OCI-LY1 (cell line): ENCODE measurements at regions not wholly inside any gene's neighbourhood (a gene's known extent, or its start where the extent isn't known, plus 50 kb on each side); places are given as distances from the start of the nearest gene placed in this dataset.

Source experiments
- H2AFZ ChIP-seq: fragments of 200-600 bp; sonication (generic), shearing (Covaris generic); 2 replicates; pipeline ENCODE4 v1.6.0; 2014; ENCODE audit warnings: antibody characterized with exemption, mild to moderate bottlenecking, low read length
- H3F3A ChIP-seq: fragments of 200-600 bp; sonication (generic), shearing (Covaris generic); 2 replicates; pipeline ENCODE4 v1.6.0; 2014; ENCODE audit warnings: mild to moderate bottlenecking, antibody characterized with exemption, low read length, moderate library complexity; ENCODE audit not compliant: insufficient read depth
- H3K27ac ChIP-seq: fragments of 200-600 bp; sonication (generic); 2 replicates; pipeline ENCODE4 v1.5.1; 2014; ENCODE audit warnings: low read length, mixed run types, mild to moderate bottlenecking, low read depth; ENCODE audit not compliant: poor library complexity, severe bottlenecking
- H3K27me3 ChIP-seq: fragments of 200-600 bp; sonication (generic); 2 replicates; pipeline ENCODE4 v1.6.0; 2014; ENCODE audit warnings: antibody characterized with exemption, mild to moderate bottlenecking, low read length, moderate library complexity; ENCODE audit not compliant: insufficient read depth
- H3K36me3 ChIP-seq: fragments of 200-600 bp; sonication (generic); 2 replicates; pipeline ENCODE4 v1.6.1; 2014; ENCODE audit warnings: mild to moderate bottlenecking, antibody characterized with exemption, low read length, moderate library complexity, mixed read lengths; ENCODE audit not compliant: insufficient read depth
- H3K4me1 ChIP-seq: fragments of 200-600 bp; sonication (generic); 2 replicates; pipeline ENCODE4 v1.5.1; 2014; ENCODE audit warnings: mild to moderate bottlenecking, low read length, moderate library complexity; ENCODE audit not compliant: insufficient read depth, severe bottlenecking
- H3K4me2 ChIP-seq: fragments of 200-600 bp; sonication (generic), shearing (Covaris generic); 2 replicates; pipeline ENCODE4 v1.6.1; 2014; ENCODE audit warnings: low read length
- H3K4me3 ChIP-seq: fragments of 200-600 bp; sonication (generic); 2 replicates; pipeline ENCODE4 v1.5.1; 2014; ENCODE audit warnings: low read length, low read depth, mild to moderate bottlenecking, mixed read lengths; ENCODE audit not compliant: poor library complexity, severe bottlenecking
- H3K79me2 ChIP-seq: fragments of 200-600 bp; shearing (Covaris generic); 2 replicates; pipeline ENCODE4 v1.6.1; 2016; ENCODE audit warnings: mixed run types, low read length, mixed read lengths; ENCODE audit not compliant: insufficient read depth
- H3K9ac ChIP-seq: fragments of 200-600 bp; sonication (generic), shearing (Covaris generic); 2 replicates; pipeline ENCODE4 v1.6.1; 2014; ENCODE audit warnings: mild to moderate bottlenecking, low read length, mixed read lengths
- H3K9me2 ChIP-seq: fragments of 200-600 bp; sonication (generic), shearing (Covaris generic); 2 replicates; pipeline ENCODE4 v1.6.1; 2014; ENCODE audit warnings: low read depth, mild to moderate bottlenecking, low read length, mixed read lengths
- H3K9me3 ChIP-seq: fragments of 200-600 bp; shearing (Covaris generic); 2 replicates; pipeline ENCODE4 v1.6.1; 2014; ENCODE audit warnings: low read length, mixed read lengths
- H4K20me1 ChIP-seq: fragments of 200-600 bp; sonication (generic), shearing (Covaris generic); 2 replicates; pipeline ENCODE4 v1.6.0; 2016; ENCODE audit warnings: mild to moderate bottlenecking, low read length; ENCODE audit not compliant: insufficient read depth
- EZH2 ChIP-seq: fragments of 200-600 bp; sonication (generic), shearing (Covaris generic); IDR thresholded peaks from 2 replicates; pipeline ENCODE4 v1.8.0; 2017; ENCODE audit warnings: borderline replicate concordance, mixed run types, mild to moderate bottlenecking, antibody characterized with exemption, low read length, moderate library complexity, mixed read lengths
- TF ChIP-seq, protein P1 (sequence below): fragments of 200-600 bp; sonication (generic), shearing (Covaris generic); IDR thresholded peaks from 2 replicates; pipeline ENCODE4 v1.5.1; 2017; ENCODE audit warnings: mild to moderate bottlenecking, antibody characterized with exemption, low read length, moderate library complexity, mixed read lengths

DNA sequence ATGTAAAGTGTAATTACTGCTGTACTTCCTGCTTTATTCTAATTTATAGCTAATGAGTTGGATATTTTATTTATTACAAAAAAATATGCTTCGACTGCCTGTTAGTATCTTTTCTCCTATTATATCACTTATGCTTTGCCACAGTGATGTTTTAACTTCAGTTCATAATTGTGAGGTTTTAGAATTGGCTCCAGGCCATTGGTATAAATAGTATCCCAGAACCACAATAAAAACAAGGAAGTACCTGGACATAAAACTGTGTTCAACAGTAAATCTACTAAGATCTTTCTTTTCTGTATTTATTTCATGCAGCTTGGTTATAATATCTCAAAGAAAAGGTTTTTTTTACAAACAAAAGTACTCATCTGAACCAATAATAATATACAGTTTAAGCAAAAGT, 354.3 kb upstream of the CDH9 start:
- no peak overlapping the region for H3K27ac ChIP-seq
- no peaks in the 10 kb centered on the region for H3K9me3 ChIP-seq
- no peaks in the 10 kb centered on the region for H3K4me1 ChIP-seq
- no peaks in the 10 kb centered on the region for H3K79me2 ChIP-seq
- no peaks in the 10 kb centered on the region for H3K36me3 ChIP-seq
- no peaks in the 10 kb centered on the region for H4K20me1 ChIP-seq
- no peak overlapping the region for H2AFZ ChIP-seq
- H3K9me2 ChIP-seq: no peaks in the 10 kb centered on the region
- no peak overlapping the region for H3K4me3 ChIP-seq
- H3K9ac ChIP-seq: no peak overlapping the region
- TF ChIP-seq, protein P1, sequence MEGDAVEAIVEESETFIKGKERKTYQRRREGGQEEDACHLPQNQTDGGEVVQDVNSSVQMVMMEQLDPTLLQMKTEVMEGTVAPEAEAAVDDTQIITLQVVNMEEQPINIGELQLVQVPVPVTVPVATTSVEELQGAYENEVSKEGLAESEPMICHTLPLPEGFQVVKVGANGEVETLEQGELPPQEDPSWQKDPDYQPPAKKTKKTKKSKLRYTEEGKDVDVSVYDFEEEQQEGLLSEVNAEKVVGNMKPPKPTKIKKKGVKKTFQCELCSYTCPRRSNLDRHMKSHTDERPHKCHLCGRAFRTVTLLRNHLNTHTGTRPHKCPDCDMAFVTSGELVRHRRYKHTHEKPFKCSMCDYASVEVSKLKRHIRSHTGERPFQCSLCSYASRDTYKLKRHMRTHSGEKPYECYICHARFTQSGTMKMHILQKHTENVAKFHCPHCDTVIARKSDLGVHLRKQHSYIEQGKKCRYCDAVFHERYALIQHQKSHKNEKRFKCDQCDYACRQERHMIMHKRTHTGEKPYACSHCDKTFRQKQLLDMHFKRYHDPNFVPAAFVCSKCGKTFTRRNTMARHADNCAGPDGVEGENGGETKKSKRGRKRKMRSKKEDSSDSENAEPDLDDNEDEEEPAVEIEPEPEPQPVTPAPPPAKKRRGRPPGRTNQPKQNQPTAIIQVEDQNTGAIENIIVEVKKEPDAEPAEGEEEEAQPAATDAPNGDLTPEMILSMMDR: no peak
- no peak for TF ChIP-seq EZH2
- H3F3A ChIP-seq: no peaks in the 10 kb centered on the region
- no peaks in the 10 kb centered on the region for H3K27me3 ChIP-seq
- H3K4me2 ChIP-seq: no peak overlapping the region

DNA sequence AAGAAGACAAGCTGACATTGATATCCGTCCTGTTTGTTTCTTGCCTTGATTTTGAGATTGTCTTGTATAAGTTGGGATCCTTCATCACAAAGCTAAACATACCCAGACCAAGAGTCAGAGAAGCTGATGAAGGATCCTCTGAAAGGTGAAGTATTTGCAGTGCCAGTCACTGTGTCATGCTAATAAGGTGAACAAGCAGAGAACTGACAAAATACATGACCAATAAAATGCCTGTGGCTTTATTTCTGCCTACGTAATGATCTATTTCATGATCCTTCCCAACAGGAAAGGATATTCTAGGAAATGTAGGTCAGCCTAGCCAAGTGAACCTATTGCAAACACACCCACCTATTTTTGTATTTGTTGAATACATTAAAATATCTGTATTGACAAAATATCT, 351.3 kb upstream of the CDH9 start:
- Histone ChIP-seq H3K27me3 (no peaks in the 10 kb centered on the region), H3K79me2 (no peaks in the 10 kb centered on the region), H3K9ac (no peak overlapping the region), H3K36me3 (no peaks in the 10 kb centered on the region), H3K27ac (no peak overlapping the region), H3F3A (no peaks in the 10 kb centered on the region), H3K4me2 (no peak overlapping the region), H4K20me1 (no peaks in the 10 kb centered on the region), H3K9me2 (no peaks in the 10 kb centered on the region), H3K4me1 (no peaks in the 10 kb centered on the region), H3K9me3 (no peaks in the 10 kb centered on the region), H2AFZ (no peak overlapping the region), H3K4me3 (no peak overlapping the region)
- TF ChIP-seq, protein P1: no peak
- no peak for TF ChIP-seq EZH2

DNA sequence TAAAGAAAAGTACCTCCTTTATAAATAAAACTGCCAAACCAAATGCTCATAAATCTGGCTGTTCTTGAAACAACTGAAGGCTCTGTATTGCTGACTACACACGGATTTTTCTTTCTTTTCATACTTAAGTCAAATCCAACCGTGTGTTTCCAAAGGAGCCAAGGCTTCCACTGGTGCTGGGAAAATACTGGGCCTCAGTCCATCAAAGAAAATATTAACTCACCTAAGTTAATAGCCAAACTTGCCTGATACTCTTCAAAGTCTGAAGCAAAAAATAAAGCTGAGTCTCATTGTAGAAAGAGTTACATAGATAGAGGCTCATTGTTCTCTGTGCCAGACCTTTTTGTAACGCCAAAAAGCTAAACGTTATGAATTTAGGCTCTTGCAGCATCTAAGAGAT, 350.4 kb upstream of the CDH9 start:
- H3K4me3 ChIP-seq: no peak overlapping the region
- no peaks in the 10 kb centered on the region for H3K79me2 ChIP-seq
- no peak overlapping the region for H3K4me2 ChIP-seq
- no peak overlapping the region for H3K9ac ChIP-seq
- H2AFZ ChIP-seq: no peak overlapping the region
- H3K9me2 ChIP-seq: no peaks in the 10 kb centered on the region
- no peak overlapping the region for H3K27ac ChIP-seq
- no peaks in the 10 kb centered on the region for H4K20me1 ChIP-seq
- H3K27me3 ChIP-seq: no peaks in the 10 kb centered on the region
- no peak for TF ChIP-seq EZH2
- TF ChIP-seq, protein P1: no peak
- no peaks in the 10 kb centered on the region for H3F3A ChIP-seq
- H3K36me3 ChIP-seq: no peaks in the 10 kb centered on the region
- no peaks in the 10 kb centered on the region for H3K4me1 ChIP-seq
- no peaks in the 10 kb centered on the region for H3K9me3 ChIP-seq
